ENCODE measurements at regions not wholly inside any gene's neighbourhood (a gene's known extent, or its start where the extent isn't known, plus 50 kb on each side); places are given as distances from the start of the nearest gene placed in this dataset.

- no peak for TF ChIP-seq CREB1 (CRISPR knock-in tag; IDR thresholded peaks at IDR 0.05; ENCODE audit: low read depth)
These were observed 207.3 kb downstream of the TEX29 start (continued) for GRCh38 chr13:111527614-111528229.

GRCh38 chr13:111528513-111528912 lies 208.1 kb downstream of the TEX29 start:
- Histone ChIP-seq H3F3A (replicated peaks; ENCODE audit: low read depth) (no peaks in the 10 kb centered on the region), H3K4me3 (no peak overlapping the region), H3K27ac (ENCODE audit: low read depth) (no peak overlapping the region), H3K4me1 (ENCODE audit: insufficient read depth) (peaks cover 37% of the 10 kb centered on the region), H3K27me3 (ENCODE audit: insufficient read depth) (peaks cover 21% of the 10 kb centered on the region), H4K20me1 (replicated peaks; ENCODE audit: insufficient read depth) (no peaks in the 10 kb centered on the region), H3K4me2 (no peak overlapping the region), H3K79me2 (replicated peaks; ENCODE audit: insufficient read depth) (no peaks in the 10 kb centered on the region), H3K9me2 (ENCODE audit: insufficient read depth) (peaks cover 13% of the 10 kb centered on the region; the same call in 1 of the 2 replicates), H2AFZ (no peak overlapping the region), H3K36me3 (ENCODE audit: insufficient read depth) (no peaks in the 10 kb centered on the region)
- DNase-seq (ENCODE audit: low spot score) (no peak), ATAC-seq (no peak)
- Mint-ChIP-seq H3K4me1 (peaks cover 44% of the 10 kb centered on the region), H3K27ac (no peak overlapping the region), H3K9me3 (no peaks in the 10 kb centered on the region; the same call in 2 of the 3 replicates), H3K27me3 (ENCODE audit: insufficient read depth, low read depth, poor library complexity) (peaks cover 34% of the 10 kb centered on the region), H3K4me3 (no peak overlapping the region), H3K36me3 (ENCODE audit: low read depth) (no peaks in the 10 kb centered on the region)
- TF ChIP-seq ETS1 (IDR thresholded peaks at IDR 0.05) (no peak), POLR2AphosphoS5 (IDR thresholded peaks at IDR 0.05; ENCODE audit: low read depth) (no peak), EZH2phosphoT487 (IDR thresholded peaks at IDR 0.05; ENCODE audit: unreplicated experiment) (no peak), EZH2 (IDR thresholded peaks at IDR 0.05; ENCODE audit: low read depth, unreplicated experiment) (no peak), STAT1 (IDR thresholded peaks at IDR 0.05; ENCODE audit: unreplicated experiment) (no peak), REST (IDR thresholded peaks at IDR 0.05; ENCODE audit: unreplicated experiment) (no peak), JUNB (IDR thresholded peaks at IDR 0.05; ENCODE audit: unreplicated experiment) (no peak), ZNF331 (CRISPR knock-in tag; IDR thresholded peaks at IDR 0.05; ENCODE audit: low read depth) (no peak), NANOG (IDR thresholded peaks at IDR 0.05; ENCODE audit: borderline replicate concordance) (no peak), CREB1 (CRISPR knock-in tag; IDR thresholded peaks at IDR 0.05; ENCODE audit: low read depth) (no peak), ZNF114 (CRISPR knock-in tag; IDR thresholded peaks at IDR 0.05) (no peak)
- TF ChIP-seq, protein P1, sequence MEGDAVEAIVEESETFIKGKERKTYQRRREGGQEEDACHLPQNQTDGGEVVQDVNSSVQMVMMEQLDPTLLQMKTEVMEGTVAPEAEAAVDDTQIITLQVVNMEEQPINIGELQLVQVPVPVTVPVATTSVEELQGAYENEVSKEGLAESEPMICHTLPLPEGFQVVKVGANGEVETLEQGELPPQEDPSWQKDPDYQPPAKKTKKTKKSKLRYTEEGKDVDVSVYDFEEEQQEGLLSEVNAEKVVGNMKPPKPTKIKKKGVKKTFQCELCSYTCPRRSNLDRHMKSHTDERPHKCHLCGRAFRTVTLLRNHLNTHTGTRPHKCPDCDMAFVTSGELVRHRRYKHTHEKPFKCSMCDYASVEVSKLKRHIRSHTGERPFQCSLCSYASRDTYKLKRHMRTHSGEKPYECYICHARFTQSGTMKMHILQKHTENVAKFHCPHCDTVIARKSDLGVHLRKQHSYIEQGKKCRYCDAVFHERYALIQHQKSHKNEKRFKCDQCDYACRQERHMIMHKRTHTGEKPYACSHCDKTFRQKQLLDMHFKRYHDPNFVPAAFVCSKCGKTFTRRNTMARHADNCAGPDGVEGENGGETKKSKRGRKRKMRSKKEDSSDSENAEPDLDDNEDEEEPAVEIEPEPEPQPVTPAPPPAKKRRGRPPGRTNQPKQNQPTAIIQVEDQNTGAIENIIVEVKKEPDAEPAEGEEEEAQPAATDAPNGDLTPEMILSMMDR (conservative IDR thresholded peaks at IDR 0.05; ENCODE audit: low read depth in 2 of 2): no peak
- TF ChIP-seq, protein P2, sequence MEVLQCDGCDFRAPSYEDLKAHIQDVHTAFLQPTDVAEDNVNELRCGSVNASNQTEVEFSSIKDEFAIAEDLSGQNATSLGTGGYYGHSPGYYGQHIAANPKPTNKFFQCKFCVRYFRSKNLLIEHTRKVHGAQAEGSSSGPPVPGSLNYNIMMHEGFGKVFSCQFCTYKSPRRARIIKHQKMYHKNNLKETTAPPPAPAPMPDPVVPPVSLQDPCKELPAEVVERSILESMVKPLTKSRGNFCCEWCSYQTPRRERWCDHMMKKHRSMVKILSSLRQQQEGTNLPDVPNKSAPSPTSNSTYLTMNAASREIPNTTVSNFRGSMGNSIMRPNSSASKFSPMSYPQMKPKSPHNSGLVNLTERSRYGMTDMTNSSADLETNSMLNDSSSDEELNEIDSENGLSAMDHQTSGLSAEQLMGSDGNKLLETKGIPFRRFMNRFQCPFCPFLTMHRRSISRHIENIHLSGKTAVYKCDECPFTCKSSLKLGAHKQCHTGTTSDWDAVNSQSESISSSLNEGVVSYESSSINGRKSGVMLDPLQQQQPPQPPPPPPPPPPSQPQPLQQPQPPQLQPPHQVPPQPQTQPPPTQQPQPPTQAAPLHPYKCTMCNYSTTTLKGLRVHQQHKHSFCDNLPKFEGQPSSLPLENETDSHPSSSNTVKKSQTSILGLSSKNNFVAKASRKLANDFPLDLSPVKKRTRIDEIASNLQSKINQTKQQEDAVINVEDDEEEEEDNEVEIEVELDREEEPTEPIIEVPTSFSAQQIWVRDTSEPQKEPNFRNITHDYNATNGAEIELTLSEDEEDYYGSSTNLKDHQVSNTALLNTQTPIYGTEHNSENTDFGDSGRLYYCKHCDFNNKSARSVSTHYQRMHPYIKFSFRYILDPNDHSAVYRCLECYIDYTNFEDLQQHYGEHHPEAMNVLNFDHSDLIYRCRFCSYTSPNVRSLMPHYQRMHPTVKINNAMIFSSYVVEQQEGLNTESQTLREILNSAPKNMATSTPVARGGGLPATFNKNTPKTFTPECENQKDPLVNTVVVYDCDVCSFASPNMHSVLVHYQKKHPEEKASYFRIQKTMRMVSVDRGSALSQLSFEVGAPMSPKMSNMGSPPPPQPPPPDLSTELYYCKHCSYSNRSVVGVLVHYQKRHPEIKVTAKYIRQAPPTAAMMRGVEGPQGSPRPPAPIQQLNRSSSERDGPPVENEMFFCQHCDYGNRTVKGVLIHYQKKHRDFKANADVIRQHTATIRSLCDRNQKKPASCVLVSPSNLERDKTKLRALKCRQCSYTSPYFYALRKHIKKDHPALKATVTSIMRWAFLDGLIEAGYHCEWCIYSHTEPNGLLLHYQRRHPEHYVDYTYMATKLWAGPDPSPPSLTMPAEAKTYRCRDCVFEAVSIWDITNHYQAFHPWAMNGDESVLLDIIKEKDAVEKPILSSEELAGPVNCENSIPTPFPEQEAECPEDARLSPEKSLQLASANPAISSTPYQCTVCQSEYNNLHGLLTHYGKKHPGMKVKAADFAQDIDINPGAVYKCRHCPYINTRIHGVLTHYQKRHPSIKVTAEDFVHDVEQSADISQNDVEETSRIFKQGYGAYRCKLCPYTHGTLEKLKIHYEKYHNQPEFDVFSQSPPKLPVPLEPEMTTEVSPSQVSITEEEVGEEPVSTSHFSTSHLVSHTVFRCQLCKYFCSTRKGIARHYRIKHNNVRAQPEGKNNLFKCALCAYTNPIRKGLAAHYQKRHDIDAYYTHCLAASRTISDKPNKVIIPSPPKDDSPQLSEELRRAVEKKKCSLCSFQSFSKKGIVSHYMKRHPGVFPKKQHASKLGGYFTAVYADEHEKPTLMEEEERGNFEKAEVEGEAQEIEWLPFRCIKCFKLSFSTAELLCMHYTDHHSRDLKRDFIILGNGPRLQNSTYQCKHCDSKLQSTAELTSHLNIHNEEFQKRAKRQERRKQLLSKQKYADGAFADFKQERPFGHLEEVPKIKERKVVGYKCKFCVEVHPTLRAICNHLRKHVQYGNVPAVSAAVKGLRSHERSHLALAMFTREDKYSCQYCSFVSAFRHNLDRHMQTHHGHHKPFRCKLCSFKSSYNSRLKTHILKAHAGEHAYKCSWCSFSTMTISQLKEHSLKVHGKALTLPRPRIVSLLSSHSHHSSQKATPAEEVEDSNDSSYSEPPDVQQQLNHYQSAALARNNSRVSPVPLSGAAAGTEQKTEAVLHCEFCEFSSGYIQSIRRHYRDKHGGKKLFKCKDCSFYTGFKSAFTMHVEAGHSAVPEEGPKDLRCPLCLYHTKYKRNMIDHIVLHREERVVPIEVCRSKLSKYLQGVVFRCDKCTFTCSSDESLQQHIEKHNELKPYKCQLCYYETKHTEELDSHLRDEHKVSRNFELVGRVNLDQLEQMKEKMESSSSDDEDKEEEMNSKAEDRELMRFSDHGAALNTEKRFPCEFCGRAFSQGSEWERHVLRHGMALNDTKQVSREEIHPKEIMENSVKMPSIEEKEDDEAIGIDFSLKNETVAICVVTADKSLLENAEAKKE (CRISPR knock-in tag; IDR thresholded peaks at IDR 0.05): no peak

All from GM23338 (cell line).